ENCODE measurements at regions not wholly inside any gene's neighbourhood (a gene's known extent, or its start where the extent isn't known, plus 50 kb on each side); places are given as distances from the start of the nearest gene placed in this dataset.

GRCh38 chr14:53510281-53510912 is 357.3 kb upstream of the DDHD1 start:
- H3K36me3 ChIP-seq (ENCODE audit: control insufficient read depth, low read length): no peaks in the 10 kb centered on the region

GRCh38 chr14:53509276-53510244 is 356.4 kb upstream of the DDHD1 start:
- no peaks in the 10 kb centered on the region for H3K9me2 ChIP-seq (replicated peaks; ENCODE audit: control insufficient read depth, low read length)
- TF ChIP-seq EZH2phosphoT487 (IDR thresholded peaks at IDR 0.05; ENCODE audit: borderline replicate concordance, low read length): no peak
- TF ChIP-seq CTCF (IDR thresholded peaks at IDR 0.05; ENCODE audit: low read depth, low read length, poor library complexity, severe bottlenecking): no peak
- H3K79me2 ChIP-seq (ENCODE audit: control insufficient read depth, low read length): no peaks in the 10 kb centered on the region
- H3K27ac ChIP-seq (ENCODE audit: low read depth, low read length): no peak overlapping the region
- H4K20me1 ChIP-seq (ENCODE audit: control insufficient read depth, insufficient read depth, low read depth, low read length): no peaks in the 10 kb centered on the region
- H3K4me1 ChIP-seq (ENCODE audit: control insufficient read depth, low read length): no peaks in the 10 kb centered on the region
- no peak overlapping the region for H3K4me3 ChIP-seq (ENCODE audit: low read length)
- H3K9me3 ChIP-seq (ENCODE audit: control insufficient read depth, insufficient read depth, low read length): no peaks in the 10 kb centered on the region
- no peak overlapping the region for H3K4me2 ChIP-seq (ENCODE audit: low read length)
- H3K27me3 ChIP-seq (ENCODE audit: control insufficient read depth, low read length): no peaks in the 10 kb centered on the region
- no peaks in the 10 kb centered on the region for H3F3A ChIP-seq (ENCODE audit: control insufficient read depth, insufficient read depth)
- H3K36me3 ChIP-seq (ENCODE audit: control insufficient read depth, low read length): no peaks in the 10 kb centered on the region

More at GRCh38 chr14:53510281-53510912, 357.3 kb upstream of the DDHD1 start:
- Histone ChIP-seq H3K27ac (ENCODE audit: low read depth, low read length) (no peak overlapping the region), H3F3A (ENCODE audit: control insufficient read depth, insufficient read depth) (no peaks in the 10 kb centered on the region), H3K4me1 (ENCODE audit: control insufficient read depth, low read length) (no peaks in the 10 kb centered on the region), H3K79me2 (ENCODE audit: control insufficient read depth, low read length) (no peaks in the 10 kb centered on the region), H3K9me3 (ENCODE audit: control insufficient read depth, insufficient read depth, low read length) (no peaks in the 10 kb centered on the region), H3K27me3 (ENCODE audit: control insufficient read depth, low read length) (no peaks in the 10 kb centered on the region), H4K20me1 (ENCODE audit: control insufficient read depth, insufficient read depth, low read depth, low read length) (no peaks in the 10 kb centered on the region), H3K4me3 (ENCODE audit: low read length) (no peak overlapping the region), H3K4me2 (ENCODE audit: low read length) (no peak overlapping the region), H3K9me2 (replicated peaks; ENCODE audit: control insufficient read depth, low read length) (no peaks in the 10 kb centered on the region)
- no peak for TF ChIP-seq EZH2phosphoT487 (IDR thresholded peaks at IDR 0.05; ENCODE audit: borderline replicate concordance, low read length)
- TF ChIP-seq CTCF (IDR thresholded peaks at IDR 0.05; ENCODE audit: low read depth, low read length, poor library complexity, severe bottlenecking): no peak

DNA sequence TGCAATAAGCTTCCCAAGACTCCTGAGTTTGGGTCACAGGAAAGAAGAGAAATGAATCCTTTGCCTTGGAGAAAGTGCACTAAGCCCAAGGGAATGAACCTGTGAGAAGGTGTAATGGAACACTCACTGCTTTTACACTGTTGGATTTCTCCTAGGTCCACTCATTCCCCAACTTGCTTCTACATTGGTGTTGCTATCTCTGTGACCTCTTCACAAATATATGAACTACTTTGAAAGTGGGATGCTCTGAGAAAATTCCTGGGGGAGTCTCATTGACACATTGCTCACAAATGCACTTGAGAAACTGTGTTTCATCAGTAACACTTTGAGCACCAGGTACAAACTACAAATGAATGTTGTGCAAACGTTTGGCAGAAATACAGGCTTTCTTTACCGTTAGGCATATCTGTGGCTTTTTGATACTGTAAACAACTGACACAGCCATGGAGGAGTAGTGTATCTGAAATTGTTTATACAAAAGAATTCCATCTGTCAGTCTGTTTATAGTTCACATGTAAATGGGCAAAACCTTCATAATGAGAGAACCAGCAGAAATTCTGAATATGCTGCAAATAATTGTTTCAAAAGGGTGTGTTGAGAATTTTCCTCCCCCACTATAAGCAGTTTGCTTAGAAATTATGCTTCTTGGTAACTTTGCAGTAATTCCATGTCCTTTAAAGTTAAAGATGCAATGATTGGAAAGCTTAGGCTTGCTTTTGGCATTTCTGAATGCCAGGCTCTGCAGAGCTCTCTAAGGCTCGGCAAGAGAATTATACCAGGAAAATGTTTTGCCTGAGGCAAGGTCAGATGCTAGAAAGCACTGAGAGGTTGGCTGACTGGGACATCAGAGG is 348.5 kb upstream of the DDHD1 start:
- Histone ChIP-seq H3K27me3 (ENCODE audit: control insufficient read depth, low read length) (no peaks in the 10 kb centered on the region), H3K9me2 (replicated peaks; ENCODE audit: control insufficient read depth, low read length) (no peaks in the 10 kb centered on the region), H4K20me1 (ENCODE audit: control insufficient read depth, insufficient read depth, low read depth, low read length) (no peaks in the 10 kb centered on the region), H3K4me3 (ENCODE audit: low read length) (no peak overlapping the region), H3K4me1 (ENCODE audit: control insufficient read depth, low read length) (no peaks in the 10 kb centered on the region), H3F3A (ENCODE audit: control insufficient read depth, insufficient read depth) (no peaks in the 10 kb centered on the region), H3K27ac (ENCODE audit: low read depth, low read length) (no peak overlapping the region), H3K4me2 (ENCODE audit: low read length) (no peak overlapping the region), H3K9me3 (ENCODE audit: control insufficient read depth, insufficient read depth, low read length) (peaks cover 4% of the 10 kb centered on the region), H3K79me2 (ENCODE audit: control insufficient read depth, low read length) (no peaks in the 10 kb centered on the region), H3K36me3 (ENCODE audit: control insufficient read depth, low read length) (no peaks in the 10 kb centered on the region)
- TF ChIP-seq CTCF (IDR thresholded peaks at IDR 0.05; ENCODE audit: low read depth, low read length, poor library complexity, severe bottlenecking) (no peak), EZH2phosphoT487 (IDR thresholded peaks at IDR 0.05; ENCODE audit: borderline replicate concordance, low read length) (no peak)

All from DOHH2 (cell line).